SK-N-SH (cell line): ENCODE measurements at regions not wholly inside any gene's neighbourhood (a gene's known extent, or its start where the extent isn't known, plus 50 kb on each side); places are given as distances from the start of the nearest gene placed in this dataset.
A peak's percentile ranks its signal among the peaks of the same experiment; 100 is the strongest.

Experiments used
- CTCF ChIA-PET: fragments of 300-600, 350-600 bp; formaldehyde crosslinking; extraction: SDS; loops from one replicate; lab custom pipeline; 2021; lab: Yijun Ruan, JAX
- POLR2A ChIA-PET: fragments of 350-600 bp; sonication (Branson Sonifier 250); formaldehyde crosslinking; extraction: SDS; loops from one replicate; lab custom pipeline; 2020; ENCODE audit warnings: antibody characterized with exemption, inconsistent platforms; lab: Yijun Ruan, JAX
- DNase-seq: peaks from one replicate; pipeline ENCODE4 v3.0.0; 2012
- H2AFZ ChIP-seq: fragments of 200-600 bp; sonication (generic); 2 replicates; pipeline ENCODE4 v1.8.1; 2016; ENCODE audit warnings: antibody characterized with exemption, mild to moderate bottlenecking, low read depth
- H3F3A ChIP-seq: fragments of 200-600 bp; sonication (generic); replicated peaks from 2 replicates; pipeline ENCODE3; 2016; ENCODE audit warnings: antibody characterized with exemption, mild to moderate bottlenecking; ENCODE audit not compliant: insufficient read depth
- H3K27ac ChIP-seq, 2 experiments: fragments of 200-500 bp in 1 of 2; fragments of 200-600 bp in 1 of 2; sonication (Bioruptor generic) in 1 of 2; sonication (generic), shearing (Covaris generic) in 1 of 2; 2 replicates each; pipeline versions ENCODE4 v1.5.1 to v1.6.1; 2014 to 2016; ENCODE audit warnings: low read depth in 2 of 2, inconsistent platforms in 1 of 2, low read length in 1 of 2, mild to moderate bottlenecking in 1 of 2, mixed read lengths in 1 of 2
- H3K27me3 ChIP-seq: fragments of 200-600 bp; sonication (generic), shearing (Covaris generic); 2 replicates; pipeline ENCODE4 v1.6.1; 2016; ENCODE audit warnings: mixed run types; ENCODE audit not compliant: insufficient read depth
- H3K36me3 ChIP-seq, 2 experiments: fragments of 200-500 bp in 1 of 2; fragments of 200-600 bp in 1 of 2; sonication (Bioruptor generic) in 1 of 2; sonication (generic) in 1 of 2; replicated peaks in 1 of 2; 2 replicates each; pipeline versions ENCODE3 to v1.5.1; 2014 to 2016; ENCODE audit warnings: low read length in 1 of 2, mild to moderate bottlenecking in 1 of 2; ENCODE audit not compliant: insufficient read depth in 2 of 2, control insufficient read depth in 1 of 2
- H3K4me1 ChIP-seq, 2 experiments: fragments of 200-500 bp in 1 of 2; fragments of 200-600 bp in 1 of 2; sonication (Bioruptor generic) in 1 of 2; sonication (generic), shearing (Covaris generic) in 1 of 2; 2 replicates each; pipeline versions ENCODE4 v1.5.1 to v1.6.1; 2014 to 2016; ENCODE audit warnings: low read depth in 1 of 2, low read length in 1 of 2, mixed run types in 1 of 2; ENCODE audit not compliant: insufficient read depth in 2 of 2, control insufficient read depth in 1 of 2
- H3K4me2 ChIP-seq: fragments of 200-600 bp; sonication (generic), shearing (Covaris generic); 2 replicates; pipeline ENCODE4 v1.6.1; 2017; ENCODE audit warnings: mixed run types
- H3K4me3 ChIP-seq, 2 experiments: fragments of 200-500 bp in 1 of 2; fragments of 200-600 bp in 1 of 2; sonication (Bioruptor generic) in 1 of 2; sonication (generic), shearing (Covaris generic) in 1 of 2; 2 replicates each; pipeline versions ENCODE4 v1.5.1 to v1.8.1; 2014 to 2016; ENCODE audit warnings: low read depth in 2 of 2, inconsistent platforms in 1 of 2, low read length in 1 of 2, mild to moderate bottlenecking in 1 of 2, mixed read lengths in 1 of 2, moderate library complexity in 1 of 2
- H3K79me2 ChIP-seq: fragments of 200-600 bp; sonication (generic); 2 replicates; pipeline ENCODE4 v1.8.1; 2017; ENCODE audit warnings: mild to moderate bottlenecking; ENCODE audit not compliant: insufficient read depth
- H3K9ac ChIP-seq: fragments of 200-600 bp; sonication (generic); 2 replicates; pipeline ENCODE4 v1.6.1; 2017; ENCODE audit warnings: mixed run types
- H3K9me2 ChIP-seq: fragments of 200-600 bp; sonication (generic); 2 replicates; pipeline ENCODE4 v1.6.1; 2017; ENCODE audit warnings: mixed run types
- H3K9me3 ChIP-seq: fragments of 200-600 bp; sonication (generic); 2 replicates; pipeline ENCODE4 v1.6.1; 2017; ENCODE audit warnings: mixed run types, mild to moderate bottlenecking, moderate library complexity
- H4K20me1 ChIP-seq: fragments of 200-600 bp; sonication (generic); 2 replicates; pipeline ENCODE4 v1.6.1; 2017; ENCODE audit warnings: mild to moderate bottlenecking, mixed run types; ENCODE audit not compliant: insufficient read depth
- EP300 ChIP-seq, 2 experiments: IDR thresholded peaks; 2 replicates each; pipeline versions ENCODE4 v1.4.0 to v1.6.1; 2012; ENCODE audit warnings: borderline replicate concordance in 1 of 2, low read depth in 1 of 2, low read length in 1 of 2
- EZH2phosphoT487 ChIP-seq: fragments of 200-600 bp; sonication (generic); IDR thresholded peaks from 2 replicates; pipeline ENCODE4 v1.6.1; 2017; ENCODE audit warnings: low read depth, mixed run types, mild to moderate bottlenecking, antibody characterized with exemption, moderate library complexity, borderline replicate concordance
- FOSL2 ChIP-seq: IDR thresholded peaks from 2 replicates; pipeline ENCODE4 v1.4.0; 2012; ENCODE audit warnings: low read depth, mild to moderate bottlenecking, moderate library complexity, borderline replicate concordance
- FOXM1 ChIP-seq: IDR thresholded peaks from 2 replicates; pipeline ENCODE4 v1.4.0; 2012; ENCODE audit warnings: low read depth, mild to moderate bottlenecking
- JUND ChIP-seq: IDR thresholded peaks from 2 replicates; pipeline ENCODE4 v1.4.0; 2012
- MEF2A ChIP-seq: IDR thresholded peaks from 2 replicates; pipeline ENCODE4 v1.4.0; 2012; ENCODE audit warnings: low read depth, borderline replicate concordance
- NFIC ChIP-seq: IDR thresholded peaks from 2 replicates; pipeline ENCODE4 v1.4.0; 2012; ENCODE audit warnings: borderline replicate concordance
- POLR2AphosphoS5 ChIP-seq: IDR thresholded peaks from 2 replicates; pipeline ENCODE4 v1.6.1; 2012; ENCODE audit warnings: low read depth, low read length
- RAD21 ChIP-seq: IDR thresholded peaks from 2 replicates; pipeline ENCODE4 v1.6.1; 2012; ENCODE audit warnings: mild to moderate bottlenecking, low read length
- RFX5 ChIP-seq: IDR thresholded peaks from 2 replicates; pipeline ENCODE4 v1.6.1; 2012; ENCODE audit warnings: mild to moderate bottlenecking, improper control_type of control experiment, low read length
- RXRA ChIP-seq: IDR thresholded peaks from 2 replicates; pipeline ENCODE4 v1.4.0; 2012; ENCODE audit warnings: low read depth, mild to moderate bottlenecking, borderline replicate concordance
- WGBS: methylation state at CpG from one replicate; pipeline ENCODE4 v1.1.6; 2017; ENCODE audit warnings: low lambda C conversion rate; 5-methylcytosine and 5-hydroxymethylcytosine counted together
- TF ChIP-seq, protein P1 (sequence below): IDR thresholded peaks from 2 replicates; pipeline ENCODE4 v1.6.1; 2012; ENCODE audit warnings: mild to moderate bottlenecking, low read depth, low read length, moderate library complexity
- TF ChIP-seq, protein P2 (sequence below): fragments of 200-600 bp; sonication (generic); IDR thresholded peaks from 2 replicates; pipeline ENCODE4 v1.6.1; 2017; ENCODE audit warnings: antibody characterized with exemption, mild to moderate bottlenecking, moderate library complexity
- TF ChIP-seq, protein P3 (sequence below): fragments of 150-350 bp; IDR thresholded peaks from 2 replicates; pipeline ENCODE4 v1.6.1; 2017; ENCODE audit warnings: antibody characterized with exemption, low read length, low read depth, borderline replicate concordance

DNA sequence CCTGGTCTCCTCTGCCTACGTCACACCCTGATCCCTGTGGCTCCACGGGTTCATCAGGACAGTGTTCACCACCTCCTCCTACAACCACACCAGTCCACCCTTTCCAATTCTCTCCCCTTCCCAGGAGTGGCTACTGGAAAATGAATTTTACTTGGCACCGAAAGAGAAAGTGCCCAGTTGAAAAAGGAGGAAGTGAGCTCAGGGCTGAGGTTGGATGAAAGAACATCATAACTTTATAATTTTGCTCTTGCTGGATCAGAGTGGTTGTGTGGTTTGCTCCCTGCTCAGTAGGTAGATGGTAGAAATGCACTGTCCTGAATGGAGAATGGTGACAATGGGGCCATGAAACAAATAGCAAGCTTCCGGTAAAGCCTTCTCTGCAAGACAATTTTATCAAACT lies 140.3 kb upstream of the DDX18 start (continued):
- TF ChIP-seq, protein P1, sequence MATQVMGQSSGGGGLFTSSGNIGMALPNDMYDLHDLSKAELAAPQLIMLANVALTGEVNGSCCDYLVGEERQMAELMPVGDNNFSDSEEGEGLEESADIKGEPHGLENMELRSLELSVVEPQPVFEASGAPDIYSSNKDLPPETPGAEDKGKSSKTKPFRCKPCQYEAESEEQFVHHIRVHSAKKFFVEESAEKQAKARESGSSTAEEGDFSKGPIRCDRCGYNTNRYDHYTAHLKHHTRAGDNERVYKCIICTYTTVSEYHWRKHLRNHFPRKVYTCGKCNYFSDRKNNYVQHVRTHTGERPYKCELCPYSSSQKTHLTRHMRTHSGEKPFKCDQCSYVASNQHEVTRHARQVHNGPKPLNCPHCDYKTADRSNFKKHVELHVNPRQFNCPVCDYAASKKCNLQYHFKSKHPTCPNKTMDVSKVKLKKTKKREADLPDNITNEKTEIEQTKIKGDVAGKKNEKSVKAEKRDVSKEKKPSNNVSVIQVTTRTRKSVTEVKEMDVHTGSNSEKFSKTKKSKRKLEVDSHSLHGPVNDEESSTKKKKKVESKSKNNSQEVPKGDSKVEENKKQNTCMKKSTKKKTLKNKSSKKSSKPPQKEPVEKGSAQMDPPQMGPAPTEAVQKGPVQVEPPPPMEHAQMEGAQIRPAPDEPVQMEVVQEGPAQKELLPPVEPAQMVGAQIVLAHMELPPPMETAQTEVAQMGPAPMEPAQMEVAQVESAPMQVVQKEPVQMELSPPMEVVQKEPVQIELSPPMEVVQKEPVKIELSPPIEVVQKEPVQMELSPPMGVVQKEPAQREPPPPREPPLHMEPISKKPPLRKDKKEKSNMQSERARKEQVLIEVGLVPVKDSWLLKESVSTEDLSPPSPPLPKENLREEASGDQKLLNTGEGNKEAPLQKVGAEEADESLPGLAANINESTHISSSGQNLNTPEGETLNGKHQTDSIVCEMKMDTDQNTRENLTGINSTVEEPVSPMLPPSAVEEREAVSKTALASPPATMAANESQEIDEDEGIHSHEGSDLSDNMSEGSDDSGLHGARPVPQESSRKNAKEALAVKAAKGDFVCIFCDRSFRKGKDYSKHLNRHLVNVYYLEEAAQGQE = no peak

DNA sequence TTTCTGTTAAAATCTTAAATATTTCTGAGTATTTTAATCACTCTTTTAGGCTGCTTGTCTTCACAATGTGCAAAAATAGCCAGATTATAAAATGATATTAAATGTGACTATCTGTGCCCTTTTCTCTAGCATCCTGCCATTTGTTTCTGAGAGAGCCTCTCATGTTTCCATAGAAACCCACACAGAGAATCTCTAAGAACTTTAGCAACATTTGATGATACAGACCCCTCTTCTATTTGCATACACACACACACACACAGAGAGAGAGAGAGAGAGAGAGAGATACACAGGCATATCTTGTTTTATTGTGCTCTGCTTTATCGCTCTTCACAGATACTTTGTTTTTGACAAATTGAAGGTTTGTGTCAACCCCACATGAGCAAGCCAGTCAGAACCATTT lies 134.5 kb upstream of the DDX18 start:
- Histone ChIP-seq H3K27me3 (no peaks in the 10 kb centered on the region), H3K36me3 (no peaks in the 10 kb centered on the region), H3K4me2 (no peak overlapping the region), H3K4me3 (no peak overlapping the region), H3K27ac (peak overlapping the region in 1 of 2 experiments; percentile 43; a peak in 2 of 4 replicates), H2AFZ (no peak overlapping the region), H3K79me2 (no peaks in the 10 kb centered on the region), H4K20me1 (no peaks in the 10 kb centered on the region), H3K4me1 (peaks cover 0 to 11% of the 10 kb centered on the region in 2 experiments; a peak in 2 of 4 replicates), H3K9ac (no peak overlapping the region), H3K9me3 (no peaks in the 10 kb centered on the region), H3K9me2 (no peaks in the 10 kb centered on the region), H3F3A (no peaks in the 10 kb centered on the region)
- TF ChIP-seq RFX5 (no peak), RXRA (no peak), POLR2AphosphoS5 (no peak), FOSL2 (no peak), EP300 (IDR thresholded peaks at IDR 0.05; ENCODE audit: borderline replicate concordance in 1 of 2, low read depth in 1 of 2, low read length in 1 of 2) (no peak), NFIC (no peak), JUND (no peak), MEF2A (no peak), EZH2phosphoT487 (no peak), RAD21 (no peak), FOXM1 (no peak)
- TF ChIP-seq, protein P2, sequence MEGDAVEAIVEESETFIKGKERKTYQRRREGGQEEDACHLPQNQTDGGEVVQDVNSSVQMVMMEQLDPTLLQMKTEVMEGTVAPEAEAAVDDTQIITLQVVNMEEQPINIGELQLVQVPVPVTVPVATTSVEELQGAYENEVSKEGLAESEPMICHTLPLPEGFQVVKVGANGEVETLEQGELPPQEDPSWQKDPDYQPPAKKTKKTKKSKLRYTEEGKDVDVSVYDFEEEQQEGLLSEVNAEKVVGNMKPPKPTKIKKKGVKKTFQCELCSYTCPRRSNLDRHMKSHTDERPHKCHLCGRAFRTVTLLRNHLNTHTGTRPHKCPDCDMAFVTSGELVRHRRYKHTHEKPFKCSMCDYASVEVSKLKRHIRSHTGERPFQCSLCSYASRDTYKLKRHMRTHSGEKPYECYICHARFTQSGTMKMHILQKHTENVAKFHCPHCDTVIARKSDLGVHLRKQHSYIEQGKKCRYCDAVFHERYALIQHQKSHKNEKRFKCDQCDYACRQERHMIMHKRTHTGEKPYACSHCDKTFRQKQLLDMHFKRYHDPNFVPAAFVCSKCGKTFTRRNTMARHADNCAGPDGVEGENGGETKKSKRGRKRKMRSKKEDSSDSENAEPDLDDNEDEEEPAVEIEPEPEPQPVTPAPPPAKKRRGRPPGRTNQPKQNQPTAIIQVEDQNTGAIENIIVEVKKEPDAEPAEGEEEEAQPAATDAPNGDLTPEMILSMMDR = no peak
- TF ChIP-seq, protein P3, sequence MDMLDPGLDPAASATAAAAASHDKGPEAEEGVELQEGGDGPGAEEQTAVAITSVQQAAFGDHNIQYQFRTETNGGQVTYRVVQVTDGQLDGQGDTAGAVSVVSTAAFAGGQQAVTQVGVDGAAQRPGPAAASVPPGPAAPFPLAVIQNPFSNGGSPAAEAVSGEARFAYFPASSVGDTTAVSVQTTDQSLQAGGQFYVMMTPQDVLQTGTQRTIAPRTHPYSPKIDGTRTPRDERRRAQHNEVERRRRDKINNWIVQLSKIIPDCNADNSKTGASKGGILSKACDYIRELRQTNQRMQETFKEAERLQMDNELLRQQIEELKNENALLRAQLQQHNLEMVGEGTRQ = no peak
- ChIA-PET CTCF (interaction anchor here (0.8 kb wide), 1 partner anchor 48 kb away, joined by 3 read pairs; no protein-coding TSS in a partner anchor), POLR2A (no interaction called here)
- DNase-seq = no peak
- WGBS = 83% methylated on average over 1 of the region's 1 CpG
